GM23338 (cell line): ENCODE measurements at regions not wholly inside any gene's neighbourhood (a gene's known extent, or its start where the extent isn't known, plus 50 kb on each side); places are given as distances from the start of the nearest gene placed in this dataset.

Source experiments
- ATAC-seq: fragments of 200-7000 bp; cut with Tn5 transposase; 3 replicates; pipeline ENCODE4 v1.9.1; 2020
- DNase-seq: peaks from one replicate; pipeline ENCODE4 v3.0.0-alpha.2; 2015; ENCODE audit warnings: low spot score
- H2AFZ ChIP-seq: fragments of 200-600 bp; sonication (generic); 2 replicates; pipeline ENCODE4 v1.8.0; 2016; ENCODE audit warnings: antibody characterized with exemption, mild to moderate bottlenecking, moderate library complexity
- H3F3A ChIP-seq: fragments of 200-600 bp; sonication (generic); replicated peaks from 2 replicates; pipeline ENCODE4 v1.8.0; 2017; ENCODE audit warnings: antibody characterized with exemption, mixed run types, low read depth
- H3K27ac ChIP-seq: fragments of 200-600 bp; sonication (generic); 2 replicates; pipeline ENCODE4 v1.6.1; 2016; ENCODE audit warnings: low read depth
- H3K27me3 ChIP-seq: fragments of 200-600 bp; sonication (generic); 2 replicates; pipeline ENCODE4 v1.8.0; 2016; ENCODE audit warnings: mild to moderate bottlenecking, mixed run types, moderate library complexity; ENCODE audit not compliant: insufficient read depth
- H3K36me3 ChIP-seq: fragments of 200-600 bp; sonication (generic); 2 replicates; pipeline ENCODE4 v1.8.0; 2016; ENCODE audit warnings: mild to moderate bottlenecking; ENCODE audit not compliant: insufficient read depth
- H3K4me1 ChIP-seq: fragments of 200-600 bp; sonication (generic); 2 replicates; pipeline ENCODE4 v1.8.0; 2016; ENCODE audit warnings: mild to moderate bottlenecking, moderate library complexity; ENCODE audit not compliant: insufficient read depth
- H3K4me2 ChIP-seq: fragments of 200-600 bp; sonication (generic); 2 replicates; pipeline ENCODE4 v1.7.1; 2017; ENCODE audit warnings: mixed run types
- H3K4me3 ChIP-seq: fragments of 200-600 bp; sonication (generic); 2 replicates; pipeline ENCODE4 v1.6.1; 2016; ENCODE audit warnings: mixed run types
- H3K79me2 ChIP-seq: fragments of 200-600 bp; sonication (generic); replicated peaks from 2 replicates; pipeline ENCODE4 v1.8.0; 2017; ENCODE audit warnings: mild to moderate bottlenecking; ENCODE audit not compliant: insufficient read depth
- H3K9me2 ChIP-seq: fragments of 200-600 bp; sonication (generic); 2 replicates; pipeline ENCODE4 v1.8.0; 2017; ENCODE audit not compliant: insufficient read depth
- H4K20me1 ChIP-seq: fragments of 200-600 bp; sonication (generic); replicated peaks from 2 replicates; pipeline ENCODE4 v1.8.0; 2017; ENCODE audit warnings: mild to moderate bottlenecking; ENCODE audit not compliant: insufficient read depth
- H3K27ac Mint-ChIP-seq: 2 replicates; pipeline ENCODE4 v1.8.0; 2020; ENCODE audit warnings: inconsistent platforms, mild to moderate bottlenecking, moderate library complexity, mixed read lengths
- H3K27me3 Mint-ChIP-seq: 3 replicates; pipeline ENCODE4 v1.8.0; 2022; ENCODE audit warnings: low read depth, mild to moderate bottlenecking, moderate library complexity, mixed read lengths, inconsistent platforms; ENCODE audit not compliant: insufficient read depth, poor library complexity
- H3K36me3 Mint-ChIP-seq: 3 replicates; pipeline ENCODE4 v1.8.0; 2021; ENCODE audit warnings: low read depth, mild to moderate bottlenecking, inconsistent platforms, moderate library complexity, mixed read lengths
- H3K4me1 Mint-ChIP-seq: 3 replicates; pipeline ENCODE4 v1.8.0; 2020; ENCODE audit warnings: mild to moderate bottlenecking, inconsistent platforms, mixed read lengths
- H3K4me3 Mint-ChIP-seq: 3 replicates; pipeline ENCODE4 v1.8.0; 2021; ENCODE audit warnings: moderate library complexity, mild to moderate bottlenecking, inconsistent platforms, mixed read lengths
- H3K9me3 Mint-ChIP-seq: 3 replicates; pipeline ENCODE4 v1.8.0; 2020; ENCODE audit warnings: moderate library complexity, mild to moderate bottlenecking, inconsistent platforms, mixed read lengths
- CREB1 ChIP-seq: fragments of 250-450 bp; sonication (Bioruptor Pico); IDR thresholded peaks from 2 replicates; pipeline ENCODE4 v1.5.0; 2020; ENCODE audit warnings: low read depth, mild to moderate bottlenecking, moderate library complexity
- EZH2 ChIP-seq: fragments of 200-600 bp; sonication (generic); IDR thresholded peaks from one replicate; pipeline ENCODE4 v1.8.0; 2017; ENCODE audit warnings: antibody characterized with exemption, mild to moderate bottlenecking, low read depth; ENCODE audit not compliant: unreplicated experiment
- EZH2phosphoT487 ChIP-seq: fragments of 200-600 bp; sonication (generic); IDR thresholded peaks from one replicate; pipeline ENCODE4 v1.8.1; 2018; ENCODE audit warnings: antibody characterized with exemption; ENCODE audit not compliant: unreplicated experiment
- JUNB ChIP-seq: IDR thresholded peaks from one replicate; pipeline ENCODE4 v1.6.1; 2016; ENCODE audit warnings: antibody characterized with exemption; ENCODE audit not compliant: unreplicated experiment
- NANOG ChIP-seq: IDR thresholded peaks from 2 replicates; pipeline ENCODE4 v1.6.1; 2016; ENCODE audit warnings: antibody characterized with exemption, borderline replicate concordance
- POLR2AphosphoS5 ChIP-seq: IDR thresholded peaks from 2 replicates; pipeline ENCODE4 v1.6.1; 2016; ENCODE audit warnings: antibody characterized with exemption, low read depth
- STAT1 ChIP-seq: IDR thresholded peaks from one replicate; pipeline ENCODE4 v1.6.1; 2016; ENCODE audit warnings: antibody characterized with exemption; ENCODE audit not compliant: unreplicated experiment
- ZNF114 ChIP-seq: fragments of 250-450 bp; sonication (Bioruptor Pico); IDR thresholded peaks from 2 replicates; pipeline ENCODE4 v1.5.0; 2020; ENCODE audit warnings: mild to moderate bottlenecking, moderate library complexity
- ZNF331 ChIP-seq: fragments of 250-450 bp; sonication (Bioruptor Pico); IDR thresholded peaks from 2 replicates; pipeline ENCODE4 v1.5.0; 2020; ENCODE audit warnings: low read depth, mild to moderate bottlenecking, moderate library complexity
- TF ChIP-seq, protein P1 (sequence below): IDR thresholded peaks from 2 replicates; pipeline ENCODE4 v1.6.1; 2016; ENCODE audit warnings: antibody characterized with exemption
- TF ChIP-seq, protein P2 (sequence below): IDR thresholded peaks from one replicate; pipeline ENCODE4 v1.6.1; 2018; ENCODE audit warnings: antibody characterized with exemption; ENCODE audit not compliant: unreplicated experiment
- TF ChIP-seq, protein P3 (sequence below), 2 experiments: fragments of 200-600 bp in 1 of 2; sonication (generic) in 1 of 2; conservative IDR thresholded peaks; 2 replicates each; pipeline versions ENCODE4 v1.5.1 to v1.6.1; 2016 to 2017; ENCODE audit warnings: antibody characterized with exemption in 2 of 2, low read depth in 2 of 2, mild to moderate bottlenecking in 2 of 2, moderate library complexity in 1 of 2
- TF ChIP-seq, protein P4 (sequence below): fragments of 250-450 bp; sonication (Bioruptor Pico); IDR thresholded peaks from 2 replicates; pipeline ENCODE4 v1.5.0; 2020; ENCODE audit warnings: mild to moderate bottlenecking, moderate library complexity

DNA sequence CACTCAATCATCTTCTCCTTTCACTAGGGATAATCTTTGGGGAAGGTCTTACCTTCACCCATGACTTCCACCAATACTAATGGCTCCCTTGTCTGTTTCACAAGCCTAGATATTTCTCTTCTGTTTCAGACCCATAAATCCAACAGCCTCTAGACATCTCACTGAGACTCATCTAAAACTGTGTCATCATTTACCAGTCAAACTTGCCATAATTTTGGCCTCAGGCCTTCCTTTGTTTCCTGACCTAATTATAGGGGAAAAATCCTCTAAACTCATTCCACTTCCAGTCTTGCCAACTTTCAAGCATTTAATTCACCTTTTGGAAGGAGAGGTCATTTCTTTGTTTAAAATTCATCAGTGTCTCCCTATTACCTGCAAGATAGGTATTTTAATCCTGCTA is 181.0 kb upstream of the CNKSR2 start:
- Mint-ChIP-seq H3K4me1 (no peaks in the 10 kb centered on the region), H3K9me3 (peaks cover 4% of the 10 kb centered on the region; the same call in 2 of the 3 replicates), H3K36me3 (no peaks in the 10 kb centered on the region), H3K27ac (no peak overlapping the region), H3K4me3 (no peak overlapping the region), H3K27me3 (no peaks in the 10 kb centered on the region)
- Histone ChIP-seq H3K27ac (no peak overlapping the region), H3K27me3 (no peaks in the 10 kb centered on the region), H3F3A (no peaks in the 10 kb centered on the region), H4K20me1 (no peaks in the 10 kb centered on the region), H3K36me3 (no peaks in the 10 kb centered on the region), H3K9me2 (no peaks in the 10 kb centered on the region), H3K79me2 (no peaks in the 10 kb centered on the region), H2AFZ (no peak overlapping the region), H3K4me2 (no peak overlapping the region), H3K4me1 (no peaks in the 10 kb centered on the region), H3K4me3 (no peak overlapping the region)
- DNase-seq (no peak), ATAC-seq (no peak)
- TF ChIP-seq, protein P1, sequence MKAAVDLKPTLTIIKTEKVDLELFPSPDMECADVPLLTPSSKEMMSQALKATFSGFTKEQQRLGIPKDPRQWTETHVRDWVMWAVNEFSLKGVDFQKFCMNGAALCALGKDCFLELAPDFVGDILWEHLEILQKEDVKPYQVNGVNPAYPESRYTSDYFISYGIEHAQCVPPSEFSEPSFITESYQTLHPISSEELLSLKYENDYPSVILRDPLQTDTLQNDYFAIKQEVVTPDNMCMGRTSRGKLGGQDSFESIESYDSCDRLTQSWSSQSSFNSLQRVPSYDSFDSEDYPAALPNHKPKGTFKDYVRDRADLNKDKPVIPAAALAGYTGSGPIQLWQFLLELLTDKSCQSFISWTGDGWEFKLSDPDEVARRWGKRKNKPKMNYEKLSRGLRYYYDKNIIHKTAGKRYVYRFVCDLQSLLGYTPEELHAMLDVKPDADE = no peak
- TF ChIP-seq EZH2phosphoT487 (no peak), STAT1 (no peak), JUNB (no peak), NANOG (no peak), CREB1 (no peak), ZNF114 (no peak), POLR2AphosphoS5 (no peak), ZNF331 (CRISPR knock-in tag) (no peak), EZH2 (no peak)
- TF ChIP-seq, protein P2, sequence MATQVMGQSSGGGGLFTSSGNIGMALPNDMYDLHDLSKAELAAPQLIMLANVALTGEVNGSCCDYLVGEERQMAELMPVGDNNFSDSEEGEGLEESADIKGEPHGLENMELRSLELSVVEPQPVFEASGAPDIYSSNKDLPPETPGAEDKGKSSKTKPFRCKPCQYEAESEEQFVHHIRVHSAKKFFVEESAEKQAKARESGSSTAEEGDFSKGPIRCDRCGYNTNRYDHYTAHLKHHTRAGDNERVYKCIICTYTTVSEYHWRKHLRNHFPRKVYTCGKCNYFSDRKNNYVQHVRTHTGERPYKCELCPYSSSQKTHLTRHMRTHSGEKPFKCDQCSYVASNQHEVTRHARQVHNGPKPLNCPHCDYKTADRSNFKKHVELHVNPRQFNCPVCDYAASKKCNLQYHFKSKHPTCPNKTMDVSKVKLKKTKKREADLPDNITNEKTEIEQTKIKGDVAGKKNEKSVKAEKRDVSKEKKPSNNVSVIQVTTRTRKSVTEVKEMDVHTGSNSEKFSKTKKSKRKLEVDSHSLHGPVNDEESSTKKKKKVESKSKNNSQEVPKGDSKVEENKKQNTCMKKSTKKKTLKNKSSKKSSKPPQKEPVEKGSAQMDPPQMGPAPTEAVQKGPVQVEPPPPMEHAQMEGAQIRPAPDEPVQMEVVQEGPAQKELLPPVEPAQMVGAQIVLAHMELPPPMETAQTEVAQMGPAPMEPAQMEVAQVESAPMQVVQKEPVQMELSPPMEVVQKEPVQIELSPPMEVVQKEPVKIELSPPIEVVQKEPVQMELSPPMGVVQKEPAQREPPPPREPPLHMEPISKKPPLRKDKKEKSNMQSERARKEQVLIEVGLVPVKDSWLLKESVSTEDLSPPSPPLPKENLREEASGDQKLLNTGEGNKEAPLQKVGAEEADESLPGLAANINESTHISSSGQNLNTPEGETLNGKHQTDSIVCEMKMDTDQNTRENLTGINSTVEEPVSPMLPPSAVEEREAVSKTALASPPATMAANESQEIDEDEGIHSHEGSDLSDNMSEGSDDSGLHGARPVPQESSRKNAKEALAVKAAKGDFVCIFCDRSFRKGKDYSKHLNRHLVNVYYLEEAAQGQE = no peak
- TF ChIP-seq, protein P3, sequence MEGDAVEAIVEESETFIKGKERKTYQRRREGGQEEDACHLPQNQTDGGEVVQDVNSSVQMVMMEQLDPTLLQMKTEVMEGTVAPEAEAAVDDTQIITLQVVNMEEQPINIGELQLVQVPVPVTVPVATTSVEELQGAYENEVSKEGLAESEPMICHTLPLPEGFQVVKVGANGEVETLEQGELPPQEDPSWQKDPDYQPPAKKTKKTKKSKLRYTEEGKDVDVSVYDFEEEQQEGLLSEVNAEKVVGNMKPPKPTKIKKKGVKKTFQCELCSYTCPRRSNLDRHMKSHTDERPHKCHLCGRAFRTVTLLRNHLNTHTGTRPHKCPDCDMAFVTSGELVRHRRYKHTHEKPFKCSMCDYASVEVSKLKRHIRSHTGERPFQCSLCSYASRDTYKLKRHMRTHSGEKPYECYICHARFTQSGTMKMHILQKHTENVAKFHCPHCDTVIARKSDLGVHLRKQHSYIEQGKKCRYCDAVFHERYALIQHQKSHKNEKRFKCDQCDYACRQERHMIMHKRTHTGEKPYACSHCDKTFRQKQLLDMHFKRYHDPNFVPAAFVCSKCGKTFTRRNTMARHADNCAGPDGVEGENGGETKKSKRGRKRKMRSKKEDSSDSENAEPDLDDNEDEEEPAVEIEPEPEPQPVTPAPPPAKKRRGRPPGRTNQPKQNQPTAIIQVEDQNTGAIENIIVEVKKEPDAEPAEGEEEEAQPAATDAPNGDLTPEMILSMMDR (conservative IDR thresholded peaks at IDR 0.05; ENCODE audit: low read depth in 2 of 2) = no peak
- TF ChIP-seq, protein P4, sequence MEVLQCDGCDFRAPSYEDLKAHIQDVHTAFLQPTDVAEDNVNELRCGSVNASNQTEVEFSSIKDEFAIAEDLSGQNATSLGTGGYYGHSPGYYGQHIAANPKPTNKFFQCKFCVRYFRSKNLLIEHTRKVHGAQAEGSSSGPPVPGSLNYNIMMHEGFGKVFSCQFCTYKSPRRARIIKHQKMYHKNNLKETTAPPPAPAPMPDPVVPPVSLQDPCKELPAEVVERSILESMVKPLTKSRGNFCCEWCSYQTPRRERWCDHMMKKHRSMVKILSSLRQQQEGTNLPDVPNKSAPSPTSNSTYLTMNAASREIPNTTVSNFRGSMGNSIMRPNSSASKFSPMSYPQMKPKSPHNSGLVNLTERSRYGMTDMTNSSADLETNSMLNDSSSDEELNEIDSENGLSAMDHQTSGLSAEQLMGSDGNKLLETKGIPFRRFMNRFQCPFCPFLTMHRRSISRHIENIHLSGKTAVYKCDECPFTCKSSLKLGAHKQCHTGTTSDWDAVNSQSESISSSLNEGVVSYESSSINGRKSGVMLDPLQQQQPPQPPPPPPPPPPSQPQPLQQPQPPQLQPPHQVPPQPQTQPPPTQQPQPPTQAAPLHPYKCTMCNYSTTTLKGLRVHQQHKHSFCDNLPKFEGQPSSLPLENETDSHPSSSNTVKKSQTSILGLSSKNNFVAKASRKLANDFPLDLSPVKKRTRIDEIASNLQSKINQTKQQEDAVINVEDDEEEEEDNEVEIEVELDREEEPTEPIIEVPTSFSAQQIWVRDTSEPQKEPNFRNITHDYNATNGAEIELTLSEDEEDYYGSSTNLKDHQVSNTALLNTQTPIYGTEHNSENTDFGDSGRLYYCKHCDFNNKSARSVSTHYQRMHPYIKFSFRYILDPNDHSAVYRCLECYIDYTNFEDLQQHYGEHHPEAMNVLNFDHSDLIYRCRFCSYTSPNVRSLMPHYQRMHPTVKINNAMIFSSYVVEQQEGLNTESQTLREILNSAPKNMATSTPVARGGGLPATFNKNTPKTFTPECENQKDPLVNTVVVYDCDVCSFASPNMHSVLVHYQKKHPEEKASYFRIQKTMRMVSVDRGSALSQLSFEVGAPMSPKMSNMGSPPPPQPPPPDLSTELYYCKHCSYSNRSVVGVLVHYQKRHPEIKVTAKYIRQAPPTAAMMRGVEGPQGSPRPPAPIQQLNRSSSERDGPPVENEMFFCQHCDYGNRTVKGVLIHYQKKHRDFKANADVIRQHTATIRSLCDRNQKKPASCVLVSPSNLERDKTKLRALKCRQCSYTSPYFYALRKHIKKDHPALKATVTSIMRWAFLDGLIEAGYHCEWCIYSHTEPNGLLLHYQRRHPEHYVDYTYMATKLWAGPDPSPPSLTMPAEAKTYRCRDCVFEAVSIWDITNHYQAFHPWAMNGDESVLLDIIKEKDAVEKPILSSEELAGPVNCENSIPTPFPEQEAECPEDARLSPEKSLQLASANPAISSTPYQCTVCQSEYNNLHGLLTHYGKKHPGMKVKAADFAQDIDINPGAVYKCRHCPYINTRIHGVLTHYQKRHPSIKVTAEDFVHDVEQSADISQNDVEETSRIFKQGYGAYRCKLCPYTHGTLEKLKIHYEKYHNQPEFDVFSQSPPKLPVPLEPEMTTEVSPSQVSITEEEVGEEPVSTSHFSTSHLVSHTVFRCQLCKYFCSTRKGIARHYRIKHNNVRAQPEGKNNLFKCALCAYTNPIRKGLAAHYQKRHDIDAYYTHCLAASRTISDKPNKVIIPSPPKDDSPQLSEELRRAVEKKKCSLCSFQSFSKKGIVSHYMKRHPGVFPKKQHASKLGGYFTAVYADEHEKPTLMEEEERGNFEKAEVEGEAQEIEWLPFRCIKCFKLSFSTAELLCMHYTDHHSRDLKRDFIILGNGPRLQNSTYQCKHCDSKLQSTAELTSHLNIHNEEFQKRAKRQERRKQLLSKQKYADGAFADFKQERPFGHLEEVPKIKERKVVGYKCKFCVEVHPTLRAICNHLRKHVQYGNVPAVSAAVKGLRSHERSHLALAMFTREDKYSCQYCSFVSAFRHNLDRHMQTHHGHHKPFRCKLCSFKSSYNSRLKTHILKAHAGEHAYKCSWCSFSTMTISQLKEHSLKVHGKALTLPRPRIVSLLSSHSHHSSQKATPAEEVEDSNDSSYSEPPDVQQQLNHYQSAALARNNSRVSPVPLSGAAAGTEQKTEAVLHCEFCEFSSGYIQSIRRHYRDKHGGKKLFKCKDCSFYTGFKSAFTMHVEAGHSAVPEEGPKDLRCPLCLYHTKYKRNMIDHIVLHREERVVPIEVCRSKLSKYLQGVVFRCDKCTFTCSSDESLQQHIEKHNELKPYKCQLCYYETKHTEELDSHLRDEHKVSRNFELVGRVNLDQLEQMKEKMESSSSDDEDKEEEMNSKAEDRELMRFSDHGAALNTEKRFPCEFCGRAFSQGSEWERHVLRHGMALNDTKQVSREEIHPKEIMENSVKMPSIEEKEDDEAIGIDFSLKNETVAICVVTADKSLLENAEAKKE = no peak
